Adrenal gland (tissue), 5 donors: ENCODE measurements at regions not wholly inside any gene's neighbourhood (a gene's known extent, or its start where the extent isn't known, plus 50 kb on each side); places are given as distances from the start of the nearest gene placed in this dataset.

Experiments used
- POLR2A ChIP-seq, 2 donors: fragments of 450-650 bp; IDR thresholded peaks; one replicate each; pipeline ENCODE4 v1.6.1; 2017; ENCODE audit warnings: antibody characterized with exemption in 2 of 2, mild to moderate bottlenecking in 2 of 2, moderate library complexity in 1 of 2
- TF ChIP-seq, protein P1 (sequence below), 6 experiments: fragments of 450-650 bp in 4 of 6; fragments of 200-600 bp in 2 of 6; sonication (generic) in 1 of 6; IDR thresholded peaks; 1 replicate in 5 of 6; 2 replicates in 1 of 6; pipeline versions ENCODE4 v1.5.1 to v1.8.0; 2016 to 2021; ENCODE audit warnings: antibody characterized with exemption in 6 of 6, mild to moderate bottlenecking in 2 of 6, moderate library complexity in 1 of 6
- donor health status: DM: no; HTN: no; CAD: no.

DNA sequence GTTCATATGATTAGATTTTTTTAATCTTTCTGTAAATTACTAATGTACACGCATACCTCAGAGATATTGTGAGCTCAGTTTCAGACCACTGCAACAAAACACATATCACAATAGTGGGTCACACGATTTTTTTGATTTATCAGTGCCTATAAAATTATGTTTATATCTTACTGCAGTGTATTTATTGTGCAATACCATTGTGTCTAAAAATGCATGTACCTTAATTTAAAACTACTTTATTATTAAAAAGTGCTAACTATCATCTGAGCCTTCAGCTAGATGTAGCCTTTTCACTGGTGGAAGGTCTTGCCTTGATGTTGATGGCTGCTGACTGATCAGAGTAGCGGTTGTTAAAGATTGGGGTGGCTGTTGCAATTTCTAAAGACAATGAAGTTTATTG lies 918.8 kb upstream of the CHORDC1 start:
- TF ChIP-seq, protein P1, sequence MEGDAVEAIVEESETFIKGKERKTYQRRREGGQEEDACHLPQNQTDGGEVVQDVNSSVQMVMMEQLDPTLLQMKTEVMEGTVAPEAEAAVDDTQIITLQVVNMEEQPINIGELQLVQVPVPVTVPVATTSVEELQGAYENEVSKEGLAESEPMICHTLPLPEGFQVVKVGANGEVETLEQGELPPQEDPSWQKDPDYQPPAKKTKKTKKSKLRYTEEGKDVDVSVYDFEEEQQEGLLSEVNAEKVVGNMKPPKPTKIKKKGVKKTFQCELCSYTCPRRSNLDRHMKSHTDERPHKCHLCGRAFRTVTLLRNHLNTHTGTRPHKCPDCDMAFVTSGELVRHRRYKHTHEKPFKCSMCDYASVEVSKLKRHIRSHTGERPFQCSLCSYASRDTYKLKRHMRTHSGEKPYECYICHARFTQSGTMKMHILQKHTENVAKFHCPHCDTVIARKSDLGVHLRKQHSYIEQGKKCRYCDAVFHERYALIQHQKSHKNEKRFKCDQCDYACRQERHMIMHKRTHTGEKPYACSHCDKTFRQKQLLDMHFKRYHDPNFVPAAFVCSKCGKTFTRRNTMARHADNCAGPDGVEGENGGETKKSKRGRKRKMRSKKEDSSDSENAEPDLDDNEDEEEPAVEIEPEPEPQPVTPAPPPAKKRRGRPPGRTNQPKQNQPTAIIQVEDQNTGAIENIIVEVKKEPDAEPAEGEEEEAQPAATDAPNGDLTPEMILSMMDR (IDR thresholded peaks at IDR 0.05), result no peak
- TF ChIP-seq POLR2A (IDR thresholded peaks at IDR 0.05), result no peak
